RWPE2 (cell line): ENCODE measurements at regions not wholly inside any gene's neighbourhood (a gene's known extent, or its start where the extent isn't known, plus 50 kb on each side); places are given as distances from the start of the nearest gene placed in this dataset.
A peak's percentile ranks its signal among the peaks of the same experiment; 100 is the strongest.

Experiments used
- ATAC-seq: fragments of 200-7000 bp; cut with Tn5 transposase; 3 replicates; pipeline ENCODE4 v1.9.1; 2021; ENCODE audit warnings: low read depth
- DNase-seq: peaks from one replicate; pipeline ENCODE4 v3.0.0-alpha.2; 2020; ENCODE audit warnings: low spot score
- H3K27ac ChIP-seq: fragments of 450-650 bp; 2 replicates; pipeline ENCODE4 v1.5.1; 2017; ENCODE audit warnings: mild to moderate bottlenecking; ENCODE audit not compliant: poor library complexity, severe bottlenecking
- H3K27me3 ChIP-seq: fragments of 250-450 bp; sonication (Bioruptor Pico); 2 replicates; pipeline ENCODE4 v1.5.1; 2021; ENCODE audit warnings: mild to moderate bottlenecking, moderate library complexity; ENCODE audit not compliant: insufficient read depth, poor library complexity, severe bottlenecking
- H3K36me3 ChIP-seq: fragments of 250-450 bp; sonication (Bioruptor Pico); 2 replicates; pipeline ENCODE4 v1.5.1; 2020; ENCODE audit warnings: low read depth, mild to moderate bottlenecking, moderate library complexity
- H3K4me1 ChIP-seq: fragments of 250-450 bp; sonication (Bioruptor Pico); 2 replicates; pipeline ENCODE4 v1.5.1; 2021; ENCODE audit warnings: mild to moderate bottlenecking, moderate library complexity; ENCODE audit not compliant: insufficient read depth, poor library complexity, severe bottlenecking
- H3K4me3 ChIP-seq: fragments of 250-450 bp; sonication (Bioruptor Pico); 2 replicates; pipeline ENCODE4 v1.5.1; 2021; ENCODE audit warnings: mild to moderate bottlenecking, moderate library complexity; ENCODE audit not compliant: severe bottlenecking
- H3K9me3 ChIP-seq: fragments of 250-450 bp; sonication (Bioruptor Pico); 2 replicates; pipeline ENCODE4 v1.5.1; 2021; ENCODE audit warnings: mild to moderate bottlenecking, moderate library complexity; ENCODE audit not compliant: severe bottlenecking
- TF ChIP-seq, protein P1 (sequence below): fragments of 450-650 bp; IDR thresholded peaks from one replicate; pipeline ENCODE4 v1.5.1; 2017; ENCODE audit warnings: mild to moderate bottlenecking, moderate library complexity; ENCODE audit not compliant: poor library complexity, severe bottlenecking

DNA sequence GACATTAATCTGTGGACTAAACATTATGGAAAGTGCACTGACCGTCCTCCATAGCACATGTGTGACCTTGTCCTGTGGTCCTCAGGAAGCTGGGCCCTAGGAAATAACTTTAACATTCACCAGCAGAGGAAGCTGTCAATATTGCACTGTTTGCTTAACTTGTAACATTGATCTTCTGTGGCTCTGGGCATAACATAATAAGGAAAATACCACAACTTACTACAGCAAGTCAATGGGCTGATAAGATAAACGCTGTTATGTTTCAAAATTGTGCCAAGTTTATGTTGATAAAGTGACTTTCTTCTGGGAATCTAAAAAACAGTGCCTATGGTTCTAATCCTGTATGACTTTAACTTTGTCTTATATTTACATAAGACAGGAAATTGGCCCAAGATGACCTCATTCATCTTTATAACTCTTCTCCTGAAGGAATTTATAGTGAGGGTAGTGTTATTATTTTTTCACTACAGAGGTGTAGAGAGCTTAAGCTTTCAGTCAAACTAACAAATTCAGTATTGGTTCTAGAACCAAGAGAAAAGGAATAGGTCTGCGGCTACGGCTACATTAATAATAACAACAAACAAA is 113.7 kb upstream of the MAP4K3 start:
- Histone ChIP-seq H3K27ac (peak overlapping the region; percentile 96), H3K36me3 (no peaks in the 10 kb centered on the region), H3K4me1 (peaks cover 41% of the 10 kb centered on the region), H3K4me3 (no peak overlapping the region), H3K27me3 (no peaks in the 10 kb centered on the region), H3K9me3 (peaks cover 3% of the 10 kb centered on the region)
- TF ChIP-seq, protein P1, sequence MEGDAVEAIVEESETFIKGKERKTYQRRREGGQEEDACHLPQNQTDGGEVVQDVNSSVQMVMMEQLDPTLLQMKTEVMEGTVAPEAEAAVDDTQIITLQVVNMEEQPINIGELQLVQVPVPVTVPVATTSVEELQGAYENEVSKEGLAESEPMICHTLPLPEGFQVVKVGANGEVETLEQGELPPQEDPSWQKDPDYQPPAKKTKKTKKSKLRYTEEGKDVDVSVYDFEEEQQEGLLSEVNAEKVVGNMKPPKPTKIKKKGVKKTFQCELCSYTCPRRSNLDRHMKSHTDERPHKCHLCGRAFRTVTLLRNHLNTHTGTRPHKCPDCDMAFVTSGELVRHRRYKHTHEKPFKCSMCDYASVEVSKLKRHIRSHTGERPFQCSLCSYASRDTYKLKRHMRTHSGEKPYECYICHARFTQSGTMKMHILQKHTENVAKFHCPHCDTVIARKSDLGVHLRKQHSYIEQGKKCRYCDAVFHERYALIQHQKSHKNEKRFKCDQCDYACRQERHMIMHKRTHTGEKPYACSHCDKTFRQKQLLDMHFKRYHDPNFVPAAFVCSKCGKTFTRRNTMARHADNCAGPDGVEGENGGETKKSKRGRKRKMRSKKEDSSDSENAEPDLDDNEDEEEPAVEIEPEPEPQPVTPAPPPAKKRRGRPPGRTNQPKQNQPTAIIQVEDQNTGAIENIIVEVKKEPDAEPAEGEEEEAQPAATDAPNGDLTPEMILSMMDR = no peak
- DNase-seq (no peak), ATAC-seq (no peak)

DNA sequence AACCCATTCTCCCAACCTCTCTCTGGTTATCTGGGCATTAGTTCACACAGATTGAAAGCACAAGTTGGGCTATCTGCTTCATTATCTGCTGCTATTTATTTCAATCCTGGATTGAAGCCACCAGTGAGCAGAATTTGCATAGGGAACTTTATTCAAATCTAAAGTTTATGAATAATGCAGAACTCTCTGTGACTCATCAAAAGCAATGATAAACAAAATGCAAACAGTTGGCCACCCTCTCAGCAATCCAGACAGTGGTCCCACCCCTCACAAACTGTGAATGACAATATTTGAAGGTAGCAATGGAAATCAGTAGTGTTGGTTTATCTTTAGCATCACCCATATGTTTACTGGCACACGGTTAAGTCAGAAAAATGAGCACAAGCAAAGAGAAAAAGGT is 106.8 kb upstream of the TMEM178A start:
- Histone ChIP-seq H3K4me1 (no peaks in the 10 kb centered on the region), H3K4me3 (no peak overlapping the region), H3K9me3 (peaks cover 7% of the 10 kb centered on the region), H3K27ac (no peak overlapping the region), H3K36me3 (no peaks in the 10 kb centered on the region), H3K27me3 (no peaks in the 10 kb centered on the region)
- TF ChIP-seq, protein P1 = no peak
- ATAC-seq = no peak
- DNase-seq = no peak

DNA sequence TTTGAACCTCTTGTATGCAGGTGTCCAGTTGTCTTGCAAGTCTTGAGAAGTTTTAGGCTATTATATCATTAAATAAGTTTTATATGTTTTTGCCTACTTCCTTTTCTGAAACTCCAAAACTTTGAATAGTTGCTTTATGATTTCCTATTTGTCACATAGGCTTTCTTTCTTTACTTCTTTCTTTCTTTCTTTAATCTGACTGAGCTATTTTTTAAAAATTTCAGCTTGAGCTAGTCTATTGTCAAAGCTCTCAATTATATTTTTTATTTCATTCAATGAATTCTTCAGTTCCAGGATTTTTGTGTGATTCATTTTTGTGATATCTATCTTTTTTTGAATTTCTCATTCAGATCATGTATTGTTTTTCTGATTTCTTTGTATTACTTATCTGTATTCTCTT is 102.1 kb upstream of the TMEM178A start:
- TF ChIP-seq, protein P1 = no peak
- no peak overlapping the region for H3K4me3 ChIP-seq
- no peak for DNase-seq
- peaks cover 11% of the 10 kb centered on the region for H3K4me1 ChIP-seq
- ATAC-seq = no peak
- H3K9me3 ChIP-seq = peaks cover 7% of the 10 kb centered on the region
- no peaks in the 10 kb centered on the region for H3K36me3 ChIP-seq
- H3K27ac ChIP-seq = no peak overlapping the region
- H3K27me3 ChIP-seq = no peaks in the 10 kb centered on the region

DNA sequence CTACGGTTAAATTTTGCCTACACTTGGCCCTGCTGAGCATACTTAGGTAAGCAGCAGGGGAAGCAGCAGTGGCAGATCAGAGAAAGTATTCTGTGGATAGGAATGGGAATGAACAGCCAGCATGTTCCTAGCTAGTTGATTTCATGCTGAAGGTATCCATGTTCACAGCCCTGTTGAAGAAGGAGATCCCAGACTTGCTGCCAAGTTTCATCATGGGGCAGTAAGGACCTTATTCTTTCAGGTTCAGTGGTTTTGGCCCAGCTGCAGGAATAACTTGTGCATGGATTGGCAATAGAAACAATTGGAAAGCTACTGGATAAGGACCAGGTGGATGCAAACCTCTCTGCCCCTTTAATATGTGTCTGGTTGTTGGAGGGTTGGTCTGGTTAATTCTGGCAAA is 98.2 kb upstream of the TMEM178A start:
- no peak for ATAC-seq
- Histone ChIP-seq H3K27ac (peak overlapping the region; percentile 89), H3K27me3 (no peaks in the 10 kb centered on the region), H3K4me3 (no peak overlapping the region), H3K4me1 (peaks cover 24% of the 10 kb centered on the region), H3K9me3 (peaks cover 5% of the 10 kb centered on the region), H3K36me3 (no peaks in the 10 kb centered on the region)
- no peak for DNase-seq
- TF ChIP-seq, protein P1 = no peak

DNA sequence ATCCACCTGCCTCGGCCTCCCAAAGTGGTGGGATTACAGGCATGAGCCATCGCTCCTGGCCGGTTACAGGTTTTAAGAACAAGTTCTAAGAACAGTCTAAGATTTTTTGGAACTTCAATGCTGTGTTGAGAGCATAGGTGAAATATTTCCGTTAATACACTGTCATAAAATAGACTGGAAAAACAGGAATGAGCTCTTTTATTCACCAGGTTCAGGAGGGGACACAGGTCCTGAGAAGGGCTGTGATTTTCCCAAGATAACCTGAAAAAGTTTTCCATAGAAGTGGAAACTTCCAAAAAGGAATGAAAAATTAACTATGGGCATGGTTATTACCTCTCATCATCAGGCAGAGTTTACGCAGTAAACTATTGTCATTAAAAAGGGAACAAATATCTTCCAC is 97.6 kb upstream of the TMEM178A start:
- Histone ChIP-seq H3K27ac (peak overlapping the region; percentile 89), H3K4me3 (no peak overlapping the region), H3K9me3 (peaks cover 3% of the 10 kb centered on the region), H3K27me3 (no peaks in the 10 kb centered on the region), H3K36me3 (no peaks in the 10 kb centered on the region), H3K4me1 (peaks cover 24% of the 10 kb centered on the region)
- TF ChIP-seq, protein P1 = no peak
- ATAC-seq (peak; percentile 54), DNase-seq (no peak)
